ENCODE measurements at regions not wholly inside any gene's neighbourhood (a gene's known extent, or its start where the extent isn't known, plus 50 kb on each side); places are given as distances from the start of the nearest gene placed in this dataset.

DNA sequence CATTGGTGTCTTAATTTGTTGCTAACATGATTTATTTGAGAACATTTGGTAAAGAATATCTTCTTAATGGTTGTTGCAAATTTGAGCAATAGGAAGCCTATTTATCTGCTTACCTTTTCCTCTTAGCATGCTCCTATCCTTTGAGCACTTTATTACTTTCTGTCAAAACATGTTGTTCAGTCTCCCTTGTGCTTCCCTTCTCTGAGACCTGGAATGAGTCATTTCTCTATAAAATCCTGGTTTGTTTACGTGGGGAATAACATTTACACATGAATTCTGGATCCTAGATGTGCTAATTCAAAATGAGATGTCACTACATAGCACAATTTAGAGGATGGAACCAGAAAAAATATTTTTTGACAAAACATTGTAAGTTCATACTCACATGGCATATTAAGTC lies 844.0 kb upstream of the LRFN5 start:
- peaks cover 38% of the 10 kb centered on the region for H3K4me1 Mint-ChIP-seq
- H3K4me1 ChIP-seq (ENCODE audit: control insufficient read depth, insufficient read depth, low read length) = peaks cover 4% of the 10 kb centered on the region
- H3K4me3 Mint-ChIP-seq = no peak overlapping the region
- TF ChIP-seq, protein P1, sequence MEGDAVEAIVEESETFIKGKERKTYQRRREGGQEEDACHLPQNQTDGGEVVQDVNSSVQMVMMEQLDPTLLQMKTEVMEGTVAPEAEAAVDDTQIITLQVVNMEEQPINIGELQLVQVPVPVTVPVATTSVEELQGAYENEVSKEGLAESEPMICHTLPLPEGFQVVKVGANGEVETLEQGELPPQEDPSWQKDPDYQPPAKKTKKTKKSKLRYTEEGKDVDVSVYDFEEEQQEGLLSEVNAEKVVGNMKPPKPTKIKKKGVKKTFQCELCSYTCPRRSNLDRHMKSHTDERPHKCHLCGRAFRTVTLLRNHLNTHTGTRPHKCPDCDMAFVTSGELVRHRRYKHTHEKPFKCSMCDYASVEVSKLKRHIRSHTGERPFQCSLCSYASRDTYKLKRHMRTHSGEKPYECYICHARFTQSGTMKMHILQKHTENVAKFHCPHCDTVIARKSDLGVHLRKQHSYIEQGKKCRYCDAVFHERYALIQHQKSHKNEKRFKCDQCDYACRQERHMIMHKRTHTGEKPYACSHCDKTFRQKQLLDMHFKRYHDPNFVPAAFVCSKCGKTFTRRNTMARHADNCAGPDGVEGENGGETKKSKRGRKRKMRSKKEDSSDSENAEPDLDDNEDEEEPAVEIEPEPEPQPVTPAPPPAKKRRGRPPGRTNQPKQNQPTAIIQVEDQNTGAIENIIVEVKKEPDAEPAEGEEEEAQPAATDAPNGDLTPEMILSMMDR (conservative IDR thresholded peaks at IDR 0.05) = no peak
- no peaks in the 10 kb centered on the region for H3K27me3 Mint-ChIP-seq (ENCODE audit: insufficient read depth)
- no peaks in the 10 kb centered on the region for H3K36me3 ChIP-seq (ENCODE audit: control insufficient read depth, insufficient read depth, low read length)
- no peak overlapping the region for H3K27ac ChIP-seq (ENCODE audit: low read depth, low read length)
- WGBS, 2 experiments (ENCODE audit: insufficient coverage in 1 of 2, insufficient read length in 1 of 2) = 78 to 85% methylated on average over 1 of the region's 1 CpG
- no peak overlapping the region for H3K27ac Mint-ChIP-seq
- DNase-seq = no peak
- peaks cover 7% of the 10 kb centered on the region for H3K36me3 Mint-ChIP-seq (ENCODE audit: low read depth)
- H3K9me3 Mint-ChIP-seq = no peaks in the 10 kb centered on the region
- no peak overlapping the region for H3K9ac ChIP-seq (ENCODE audit: extremely low read depth, low read length, poor library complexity, severe bottlenecking)
- no peak overlapping the region for H3K4me3 ChIP-seq (ENCODE audit: low read length)
- no peaks in the 10 kb centered on the region for H3K9me3 ChIP-seq (ENCODE audit: control insufficient read depth, low read length)
- H3K27me3 ChIP-seq (ENCODE audit: control insufficient read depth, insufficient read depth, low read length, poor library complexity, severe bottlenecking) = no peaks in the 10 kb centered on the region

DNA sequence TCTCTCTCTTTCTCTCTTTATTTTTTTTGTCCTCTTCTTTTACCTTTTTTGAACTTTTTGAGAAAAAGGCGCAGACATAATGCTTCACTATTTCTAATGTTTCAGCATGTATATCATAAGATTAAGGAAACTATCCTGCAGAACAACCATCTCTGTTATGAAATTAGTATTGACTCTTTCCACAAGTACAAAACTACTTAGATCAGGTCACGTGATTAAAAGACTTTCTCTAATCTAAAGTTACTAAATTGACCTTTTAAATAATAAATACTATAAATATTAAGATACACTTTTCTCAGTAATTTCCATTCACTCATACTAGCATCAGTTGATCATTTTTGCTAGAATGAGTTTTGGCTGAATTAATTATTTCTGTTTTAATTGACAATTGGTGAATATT lies 844.5 kb upstream of the LRFN5 start:
- Mint-ChIP-seq H3K27ac (no peak overlapping the region), H3K27me3 (ENCODE audit: insufficient read depth) (no peaks in the 10 kb centered on the region), H3K36me3 (ENCODE audit: low read depth) (peaks cover 7% of the 10 kb centered on the region), H3K4me3 (no peak overlapping the region), H3K9me3 (no peaks in the 10 kb centered on the region), H3K4me1 (peaks cover 40% of the 10 kb centered on the region)
- no peak overlapping the region for H3K4me3 ChIP-seq (ENCODE audit: low read length)
- DNase-seq = no peak
- 60% methylated on average over 1 of the region's 2 CpGs; no CpG with 5 or more reads in 1 of the 2 experiments for WGBS, 2 experiments (ENCODE audit: insufficient coverage in 1 of 2, insufficient read length in 1 of 2)
- H3K27me3 ChIP-seq (ENCODE audit: control insufficient read depth, insufficient read depth, low read length, poor library complexity, severe bottlenecking) = no peaks in the 10 kb centered on the region
- H3K27ac ChIP-seq (ENCODE audit: low read depth, low read length) = no peak overlapping the region
- H3K4me1 ChIP-seq (ENCODE audit: control insufficient read depth, insufficient read depth, low read length) = peaks cover 7% of the 10 kb centered on the region
- H3K9ac ChIP-seq (ENCODE audit: extremely low read depth, low read length, poor library complexity, severe bottlenecking) = no peak overlapping the region
- H3K9me3 ChIP-seq (ENCODE audit: control insufficient read depth, low read length) = no peaks in the 10 kb centered on the region
- no peaks in the 10 kb centered on the region for H3K36me3 ChIP-seq (ENCODE audit: control insufficient read depth, insufficient read depth, low read length)
- TF ChIP-seq, protein P1 (conservative IDR thresholded peaks at IDR 0.05) = no peak

DNA sequence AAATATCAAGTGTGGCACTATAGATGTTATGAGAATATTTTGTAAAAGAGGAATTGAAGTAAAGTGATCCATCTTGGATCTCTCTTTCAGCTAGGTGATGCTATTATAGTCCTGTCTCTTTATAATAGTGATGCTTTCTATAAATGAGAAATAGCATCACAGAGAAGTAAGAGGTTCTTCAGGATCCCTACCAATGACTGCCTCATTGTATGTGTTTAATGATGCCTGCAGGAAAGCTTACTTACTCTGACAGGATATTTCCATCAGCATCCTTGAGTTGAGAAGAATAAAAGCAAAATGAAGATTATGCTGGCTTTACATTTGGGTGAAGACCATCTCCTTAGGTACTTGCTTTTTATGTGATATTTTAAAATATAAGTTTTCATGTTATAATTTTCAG lies 846.0 kb upstream of the LRFN5 start:
- Mint-ChIP-seq H3K27me3 (ENCODE audit: insufficient read depth) (no peaks in the 10 kb centered on the region), H3K4me1 (peaks cover 48% of the 10 kb centered on the region), H3K4me3 (no peak overlapping the region), H3K36me3 (ENCODE audit: low read depth) (peaks cover 10% of the 10 kb centered on the region), H3K27ac (no peak overlapping the region), H3K9me3 (peaks cover 5% of the 10 kb centered on the region)
- Histone ChIP-seq H3K9ac (ENCODE audit: extremely low read depth, low read length, poor library complexity, severe bottlenecking) (no peak overlapping the region), H3K36me3 (ENCODE audit: control insufficient read depth, insufficient read depth, low read length) (no peaks in the 10 kb centered on the region), H3K27me3 (ENCODE audit: control insufficient read depth, insufficient read depth, low read length, poor library complexity, severe bottlenecking) (no peaks in the 10 kb centered on the region), H3K9me3 (ENCODE audit: control insufficient read depth, low read length) (peaks cover 3% of the 10 kb centered on the region), H3K27ac (ENCODE audit: low read depth, low read length) (no peak overlapping the region), H3K4me3 (ENCODE audit: low read length) (no peak overlapping the region), H3K4me1 (ENCODE audit: control insufficient read depth, insufficient read depth, low read length) (peaks cover 7% of the 10 kb centered on the region)
- TF ChIP-seq, protein P1 (conservative IDR thresholded peaks at IDR 0.05) = no peak
- no peak for DNase-seq
